ENCODE measurements at regions not wholly inside any gene's neighbourhood (a gene's known extent, or its start where the extent isn't known, plus 50 kb on each side); places are given as distances from the start of the nearest gene placed in this dataset.

DNA sequence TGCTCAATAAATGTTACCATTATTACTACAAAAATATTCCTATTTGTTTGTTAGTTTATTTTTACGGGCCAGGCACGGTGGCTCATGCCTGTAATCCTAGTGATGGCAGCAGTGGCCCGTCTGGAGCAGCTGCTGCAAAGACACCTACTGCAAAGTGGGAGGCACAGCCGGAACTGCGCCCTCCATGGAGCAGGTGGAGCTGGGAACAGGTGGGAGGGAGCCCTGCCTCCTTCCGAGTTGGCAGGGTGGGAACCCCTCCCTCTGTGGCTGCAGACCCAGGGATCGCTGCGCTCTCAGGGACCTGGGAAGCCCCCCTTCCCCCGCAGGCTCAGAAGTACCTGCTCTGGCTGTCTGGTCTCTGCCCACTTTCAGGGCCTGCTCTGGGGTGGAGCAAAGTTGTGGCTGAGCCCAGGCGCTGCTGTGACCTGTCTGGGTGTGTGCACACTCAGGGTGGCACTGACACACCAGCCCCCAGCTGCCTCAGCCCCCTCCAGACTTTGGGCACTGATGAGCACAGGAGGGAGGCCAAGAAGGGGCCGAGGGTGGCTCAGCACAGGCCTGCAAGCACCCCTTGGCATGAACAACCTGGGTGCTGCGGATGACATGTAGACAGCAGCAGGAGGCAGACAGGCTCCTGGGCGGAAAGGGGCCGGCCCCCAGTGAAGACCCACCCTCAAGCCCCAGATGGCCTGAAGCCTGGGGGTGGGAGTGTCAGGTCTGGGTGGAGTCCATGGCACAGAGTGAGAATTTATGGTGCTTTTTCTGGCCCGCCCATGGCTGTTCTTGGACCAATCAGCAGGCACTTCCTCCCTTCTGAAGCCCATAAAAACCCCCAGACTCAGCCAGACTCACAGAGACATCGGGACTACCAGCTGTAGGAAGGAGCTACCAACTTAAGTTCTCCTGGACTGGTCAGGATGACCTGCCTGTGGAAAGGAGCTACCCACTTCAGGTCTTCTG is 103.7 kb upstream of the CLMP start:
- peaks cover 18% of the 10 kb centered on the region for H3K4me1 ChIP-seq (ENCODE audit: control insufficient read depth, insufficient read depth, low read length)
- no peak for ATAC-seq
- 88% methylated on average over 16 of the region's 16 CpGs for WGBS (ENCODE audit: insufficient coverage)

GRCh38 chr11:123292647-123293046 is 97.6 kb upstream of the CLMP start:
- no peak overlapping the region for H3K27ac Mint-ChIP-seq
- WGBS (ENCODE audit: insufficient coverage): 33% methylated on average over 1 of the region's 2 CpGs
- no peak overlapping the region for H3K4me3 Mint-ChIP-seq
- DNase-seq: no peak
- Histone ChIP-seq H3K36me3 (ENCODE audit: control insufficient read depth, insufficient read depth, low read length) (no peaks in the 10 kb centered on the region), H3K27ac (ENCODE audit: low read length) (no peak overlapping the region), H3K9me3 (ENCODE audit: control insufficient read depth, insufficient read depth, low read length) (no peaks in the 10 kb centered on the region), H3K4me3 (ENCODE audit: low read length) (no peak overlapping the region), H3K27me3 (ENCODE audit: control insufficient read depth, insufficient read depth, low read length) (no peaks in the 10 kb centered on the region), H3K4me1 (ENCODE audit: control insufficient read depth, insufficient read depth, low read length) (no peaks in the 10 kb centered on the region)
- intact Hi-C loops (cut with micrococcal nuclease): no loop called here
- H3K4me1 Mint-ChIP-seq: no peaks in the 10 kb centered on the region
- no peaks in the 10 kb centered on the region for H3K9me3 Mint-ChIP-seq
- H3K36me3 Mint-ChIP-seq: no peaks in the 10 kb centered on the region
- TF ChIP-seq CTCF (IDR thresholded peaks at IDR 0.05): no peak
- H3K27me3 Mint-ChIP-seq (ENCODE audit: low read depth in 2 of 2): peaks cover 0 to 2% of the 10 kb centered on the region in 2 donors
- ATAC-seq: no peak

More for the DNA sequence above, 103.7 kb upstream of the CLMP start:
- no peak overlapping the region for H3K4me3 ChIP-seq (ENCODE audit: low read length)
- Mint-ChIP-seq H3K9me3 (no peaks in the 10 kb centered on the region), H3K27me3 (ENCODE audit: low read depth in 2 of 2) (peaks cover 6 to 17% of the 10 kb centered on the region in 2 donors), H3K27ac (no peak overlapping the region), H3K36me3 (no peaks in the 10 kb centered on the region), H3K4me3 (no peak overlapping the region), H3K4me1 (peaks cover 9 to 15% of the 10 kb centered on the region in 2 donors)
- DNase-seq: no peak
- no peak for TF ChIP-seq CTCF (IDR thresholded peaks at IDR 0.05)
- peaks cover 3% of the 10 kb centered on the region for H3K27me3 ChIP-seq (ENCODE audit: control insufficient read depth, insufficient read depth, low read length)
- intact Hi-C loops (cut with micrococcal nuclease): no loop called here
- H3K36me3 ChIP-seq (ENCODE audit: control insufficient read depth, insufficient read depth, low read length): no peaks in the 10 kb centered on the region
- no peaks in the 10 kb centered on the region for H3K9me3 ChIP-seq (ENCODE audit: control insufficient read depth, insufficient read depth, low read length)
- H3K27ac ChIP-seq (ENCODE audit: low read length): no peak overlapping the region

DNA sequence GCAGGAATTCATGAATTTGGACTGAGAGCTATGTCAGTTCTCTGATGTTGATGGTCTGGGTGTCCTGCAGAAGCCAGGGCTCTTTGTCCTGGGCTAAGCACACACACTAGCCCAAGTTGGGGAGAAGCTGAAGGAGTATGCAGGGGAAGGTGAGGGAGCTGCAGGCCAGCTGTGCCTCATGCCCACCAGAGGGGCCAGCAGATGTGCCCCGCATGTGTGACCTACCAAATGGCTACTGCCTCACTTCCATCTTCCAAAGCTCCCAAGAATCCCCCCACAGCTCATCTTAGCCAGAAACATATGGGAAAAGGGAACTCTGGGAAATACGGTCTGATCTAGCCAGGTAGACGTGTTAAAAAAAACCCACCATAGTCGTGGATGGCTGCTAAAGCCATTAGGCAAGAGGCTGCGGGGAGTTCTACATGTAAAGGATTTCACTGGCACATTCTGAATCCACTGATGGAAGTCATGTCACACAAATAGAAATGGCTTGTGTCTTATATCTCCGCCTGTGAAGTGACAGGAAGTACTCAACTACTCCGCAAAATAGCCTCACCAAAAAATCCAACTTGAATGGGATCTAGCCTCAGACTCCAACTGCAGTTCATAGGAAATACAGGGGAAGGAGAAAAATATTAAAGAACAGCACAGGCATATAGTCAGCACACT is 96.3 kb upstream of the CLMP start:
- Mint-ChIP-seq H3K36me3 (no peaks in the 10 kb centered on the region), H3K27me3 (ENCODE audit: low read depth in 2 of 2) (peaks cover 2 to 6% of the 10 kb centered on the region in 2 donors), H3K27ac (no peak overlapping the region), H3K4me3 (no peak overlapping the region), H3K4me1 (no peaks in the 10 kb centered on the region), H3K9me3 (no peaks in the 10 kb centered on the region)
- Histone ChIP-seq H3K27me3 (ENCODE audit: control insufficient read depth, insufficient read depth, low read length) (no peaks in the 10 kb centered on the region), H3K9me3 (ENCODE audit: control insufficient read depth, insufficient read depth, low read length) (no peaks in the 10 kb centered on the region), H3K4me3 (ENCODE audit: low read length) (no peak overlapping the region), H3K36me3 (ENCODE audit: control insufficient read depth, insufficient read depth, low read length) (no peaks in the 10 kb centered on the region), H3K4me1 (ENCODE audit: control insufficient read depth, insufficient read depth, low read length) (no peaks in the 10 kb centered on the region), H3K27ac (ENCODE audit: low read length) (no peak overlapping the region)
- DNase-seq (no peak), ATAC-seq (no peak)
- TF ChIP-seq CTCF (IDR thresholded peaks at IDR 0.05): no peak
- intact Hi-C loops (cut with micrococcal nuclease): no loop called here
- 90% methylated on average over 7 of the region's 7 CpGs for WGBS (ENCODE audit: insufficient coverage)

All from natural killer cell (primary cell).